ENCODE measurements at regions not wholly inside any gene's neighbourhood (a gene's known extent, or its start where the extent isn't known, plus 50 kb on each side); places are given as distances from the start of the nearest gene placed in this dataset.

DNA sequence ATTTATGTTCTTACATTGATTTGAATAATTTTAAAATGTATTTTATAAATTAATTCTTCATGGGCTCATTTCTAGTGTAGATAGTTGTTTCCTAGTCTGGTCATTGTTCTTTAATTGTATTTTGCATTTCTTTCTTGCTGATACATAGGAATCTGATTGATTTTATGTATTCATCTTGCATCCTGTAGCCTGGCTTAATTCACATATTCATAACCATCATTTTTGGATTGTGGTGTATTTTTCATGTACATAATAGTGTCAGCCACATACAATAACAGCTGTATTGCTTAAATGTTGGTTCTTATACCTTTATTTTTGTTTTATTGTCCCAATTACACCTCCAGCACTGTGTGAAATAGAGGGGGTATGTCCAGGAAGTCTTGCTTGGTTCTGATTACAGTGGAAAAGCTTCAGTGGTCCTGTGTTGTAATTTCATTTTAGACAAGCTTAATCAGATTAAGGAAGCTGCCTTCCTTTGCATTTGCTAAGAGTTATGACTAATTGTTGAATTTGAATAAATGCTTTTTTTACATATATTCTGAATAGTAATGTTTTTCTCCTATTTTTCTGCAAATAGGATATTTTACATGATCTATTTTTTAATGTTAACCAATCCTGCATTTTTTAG lies 103.7 kb downstream of the USP22 start:
- POLR2A ChIA-PET = no interaction called here
- H4K20me1 ChIP-seq (replicated peaks; ENCODE audit: control insufficient read depth, extremely low read depth, insufficient read depth, low read length) = no peaks in the 10 kb centered on the region
- peaks cover 32% of the 10 kb centered on the region for H3K4me1 ChIP-seq (ENCODE audit: control insufficient read depth, extremely low read depth, insufficient read depth, low read length)
- H3K79me2 ChIP-seq (ENCODE audit: control insufficient read depth, insufficient read depth, low read length) = no peaks in the 10 kb centered on the region
- TF ChIP-seq MYC (IDR thresholded peaks at IDR 0.05; ENCODE audit: low read depth, low read length) (no peak), FOS (IDR thresholded peaks at IDR 0.05; ENCODE audit: borderline replicate concordance, insufficient read depth, low read length) (no peak), CTCF (IDR thresholded peaks at IDR 0.05; ENCODE audit: extremely low read depth in 1 of 2, insufficient read depth in 1 of 2, low read depth in 1 of 2, low read length in 2 of 2) (no peak), GATA2 (IDR thresholded peaks at IDR 0.05; ENCODE audit: insufficient read depth, insufficient read length, low read depth, low read length) (no peak), JUN (IDR thresholded peaks at IDR 0.05; ENCODE audit: borderline replicate concordance, insufficient read depth, insufficient read length, low read depth) (no peak), POLR2AphosphoS5 (IDR thresholded peaks at IDR 0.05; ENCODE audit: insufficient read depth, low read depth, low read length) (no peak), EZH2 (IDR thresholded peaks at IDR 0.05; ENCODE audit: borderline replicate concordance, low read depth, low read length, severe bottlenecking) (no peak), POLR2A (IDR thresholded peaks at IDR 0.05; ENCODE audit: low read depth, low read length) (no peak), MAX (IDR thresholded peaks at IDR 0.05; ENCODE audit: insufficient read depth, insufficient read length) (no peak)
- H3K9me3 ChIP-seq (replicated peaks; ENCODE audit: control insufficient read depth, insufficient read depth, low read length) = no peaks in the 10 kb centered on the region
- no peaks in the 10 kb centered on the region for H3K36me3 ChIP-seq (ENCODE audit: control insufficient read depth in 2 of 2, extremely low read depth in 1 of 2, insufficient read depth in 2 of 2, low read length in 2 of 2)
- no peak overlapping the region for H3K9ac ChIP-seq (replicated peaks; ENCODE audit: extremely low read depth, insufficient read depth, low read length)
- H3K27ac ChIP-seq (ENCODE audit: insufficient read depth, low read depth, low read length) = no peak overlapping the region
- H3K4me2 ChIP-seq (ENCODE audit: insufficient read depth, low read length) = no peak overlapping the region
- intact Hi-C loops (cut with micrococcal nuclease) (loop anchor here (5.0 kb wide), 1 partner anchor 53 kb away; no protein-coding TSS in a partner anchor), dilution Hi-C loops (cut with MboI; ENCODE audit: extremely low pct_ligation_motif_present, low sequenced_read_pairs) (no loop called here)
- FAIRE-seq = no peak
- no peak overlapping the region for H2AFZ ChIP-seq (ENCODE audit: low read depth, low read length)
- H3K27me3 ChIP-seq (ENCODE audit: control insufficient read depth in 2 of 2, insufficient read depth in 2 of 2, low read length in 2 of 2) = no peaks in the 10 kb centered on the region
- no peaks in the 10 kb centered on the region for H3K9me1 ChIP-seq (replicated peaks; ENCODE audit: control insufficient read depth, extremely low read depth, insufficient read depth, low read length)
- no peak overlapping the region for H3K4me3 ChIP-seq (replicated peaks in 1 of 3; ENCODE audit: insufficient read depth in 1 of 3, low read depth in 1 of 3, low read length in 3 of 3)
- CTCF ChIA-PET = interaction anchor here (1.7 kb wide), 1 partner anchor 137 kb away, joined by 4 read pairs; no protein-coding TSS in a partner anchor
- peak; percentile 47 for DNase-seq (ENCODE audit: low read depth, low spot score)
- BruUV-seq (replicated peaks) = no TSS peak

Measured in endothelial cell of umbilical vein (primary cell).